ENCODE measurements at regions not wholly inside any gene's neighbourhood (a gene's known extent, or its start where the extent isn't known, plus 50 kb on each side); places are given as distances from the start of the nearest gene placed in this dataset.
"Not testable (repeated sequence)": the region's sequence is repeated elsewhere in the genome, so short reads cannot be mapped to it uniquely, and the experiment has no call there.

DNA sequence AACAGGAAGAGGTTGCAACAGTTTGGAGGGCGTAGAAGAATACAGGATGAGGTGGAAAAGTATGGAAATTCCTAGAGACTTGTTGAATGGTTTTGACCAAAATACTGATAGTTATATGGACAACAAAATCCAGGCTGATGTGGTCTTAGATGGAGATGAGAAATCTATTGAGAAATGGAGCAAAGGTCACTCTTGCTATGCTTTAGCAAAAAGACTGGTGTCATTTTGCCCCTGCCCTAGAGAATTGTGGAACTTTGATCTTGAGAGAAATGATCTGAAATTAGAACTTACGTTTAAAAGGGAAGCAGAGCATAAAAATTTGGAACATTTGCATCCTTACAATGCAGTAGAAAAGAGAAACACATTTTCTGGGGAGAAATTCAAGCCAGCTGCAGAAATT, 686.9 kb upstream of the GBE1 start:
- DNase-seq = no peak
- no peaks in the 10 kb centered on the region for H3K27me3 ChIP-seq (replicated peaks; ENCODE audit: insufficient read depth, low read length)

DNA sequence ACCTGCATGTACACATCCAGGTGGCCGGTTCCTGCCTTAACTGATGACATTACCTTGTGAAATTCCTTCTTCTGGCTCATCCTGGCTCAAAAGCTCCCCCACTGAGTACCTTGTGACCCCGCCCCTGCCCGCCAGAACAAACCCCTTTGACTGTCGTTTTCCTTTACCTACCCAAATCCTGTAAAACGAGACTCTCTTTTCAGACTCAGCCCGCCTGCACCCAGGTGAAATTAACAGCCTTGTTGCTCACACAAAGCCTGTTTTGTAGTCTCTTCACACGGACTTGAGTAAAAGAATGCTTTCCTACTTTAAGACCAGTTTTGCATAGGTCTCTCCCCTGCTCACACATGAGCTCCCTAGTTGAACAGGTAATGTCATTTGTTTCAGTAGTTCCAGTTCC, 667.4 kb upstream of the GBE1 start:
- DNase-seq; H3F3A ChIP-seq (ENCODE audit: insufficient read depth, low read length); H3K4me3 ChIP-seq (ENCODE audit: low read length); H3K27ac ChIP-seq (ENCODE audit: low read length); H2AFZ ChIP-seq (ENCODE audit: low read length); H3K36me3 ChIP-seq (replicated peaks; ENCODE audit: insufficient read depth, low read length); H4K20me1 ChIP-seq (ENCODE audit: insufficient read depth, low read length); H3K9me3 ChIP-seq (replicated peaks; ENCODE audit: insufficient read depth, low read length); H3K4me1 ChIP-seq (ENCODE audit: low read length); H3K27me3 ChIP-seq (replicated peaks; ENCODE audit: insufficient read depth, low read length); H3K9ac ChIP-seq (ENCODE audit: low read length); H3K79me2 ChIP-seq (ENCODE audit: low read length); H3K9me2 ChIP-seq (replicated peaks; ENCODE audit: insufficient read depth, low read length); H3K4me2 ChIP-seq (ENCODE audit: low read depth, low read length): not testable (repeated sequence)

More for the DNA sequence above, 686.9 kb upstream of the GBE1 start:
- H3K4me2 ChIP-seq (ENCODE audit: low read depth, low read length) = no peak overlapping the region
- H3F3A ChIP-seq (ENCODE audit: insufficient read depth, low read length) = no peaks in the 10 kb centered on the region
- no peak overlapping the region for H3K4me3 ChIP-seq (ENCODE audit: low read length)
- no peaks in the 10 kb centered on the region for H3K9me2 ChIP-seq (replicated peaks; ENCODE audit: insufficient read depth, low read length)
- TF ChIP-seq EZH2 (optimal IDR thresholded peaks at IDR 0.05; ENCODE audit: low read depth, low read length) (no peak), EZH2phosphoT487 (IDR thresholded peaks at IDR 0.05; ENCODE audit: low read length) (no peak)
- TF ChIP-seq, protein P1, sequence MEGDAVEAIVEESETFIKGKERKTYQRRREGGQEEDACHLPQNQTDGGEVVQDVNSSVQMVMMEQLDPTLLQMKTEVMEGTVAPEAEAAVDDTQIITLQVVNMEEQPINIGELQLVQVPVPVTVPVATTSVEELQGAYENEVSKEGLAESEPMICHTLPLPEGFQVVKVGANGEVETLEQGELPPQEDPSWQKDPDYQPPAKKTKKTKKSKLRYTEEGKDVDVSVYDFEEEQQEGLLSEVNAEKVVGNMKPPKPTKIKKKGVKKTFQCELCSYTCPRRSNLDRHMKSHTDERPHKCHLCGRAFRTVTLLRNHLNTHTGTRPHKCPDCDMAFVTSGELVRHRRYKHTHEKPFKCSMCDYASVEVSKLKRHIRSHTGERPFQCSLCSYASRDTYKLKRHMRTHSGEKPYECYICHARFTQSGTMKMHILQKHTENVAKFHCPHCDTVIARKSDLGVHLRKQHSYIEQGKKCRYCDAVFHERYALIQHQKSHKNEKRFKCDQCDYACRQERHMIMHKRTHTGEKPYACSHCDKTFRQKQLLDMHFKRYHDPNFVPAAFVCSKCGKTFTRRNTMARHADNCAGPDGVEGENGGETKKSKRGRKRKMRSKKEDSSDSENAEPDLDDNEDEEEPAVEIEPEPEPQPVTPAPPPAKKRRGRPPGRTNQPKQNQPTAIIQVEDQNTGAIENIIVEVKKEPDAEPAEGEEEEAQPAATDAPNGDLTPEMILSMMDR (IDR thresholded peaks at IDR 0.05; ENCODE audit: low read length) = no peak
- no peak overlapping the region for H2AFZ ChIP-seq (ENCODE audit: low read length)
- no peaks in the 10 kb centered on the region for H3K4me1 ChIP-seq (ENCODE audit: low read length)
- no peaks in the 10 kb centered on the region for H3K79me2 ChIP-seq (ENCODE audit: low read length)
- H3K9ac ChIP-seq (ENCODE audit: low read length) = no peak overlapping the region
- no peaks in the 10 kb centered on the region for H4K20me1 ChIP-seq (ENCODE audit: insufficient read depth, low read length)
- no peaks in the 10 kb centered on the region for H3K9me3 ChIP-seq (replicated peaks; ENCODE audit: insufficient read depth, low read length)
- no peaks in the 10 kb centered on the region for H3K36me3 ChIP-seq (replicated peaks; ENCODE audit: insufficient read depth, low read length)
- no peak overlapping the region for H3K27ac ChIP-seq (ENCODE audit: low read length)

DNA sequence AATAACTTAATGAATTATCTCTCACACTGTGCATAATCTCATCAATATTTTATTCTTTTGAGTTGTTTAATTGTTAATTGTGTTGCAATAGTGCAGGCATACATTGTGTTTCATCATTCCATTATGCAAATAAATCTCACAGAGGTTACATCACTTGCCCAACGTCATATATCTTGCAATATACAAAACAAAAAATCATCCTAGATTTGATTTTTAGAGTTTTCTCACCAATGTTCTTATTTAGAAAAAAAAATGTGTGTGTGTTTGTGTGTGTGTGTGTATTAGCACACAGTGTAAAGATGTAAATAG, 662.5 kb upstream of the GBE1 start:
- DNase-seq = no peak
- TF ChIP-seq EZH2 (optimal IDR thresholded peaks at IDR 0.05; ENCODE audit: low read depth, low read length) = no peak
- TF ChIP-seq, protein P1 (IDR thresholded peaks at IDR 0.05; ENCODE audit: low read length) = no peak
- no peak for TF ChIP-seq EZH2phosphoT487 (IDR thresholded peaks at IDR 0.05; ENCODE audit: low read length)
- Histone ChIP-seq H3K4me1 (ENCODE audit: low read length) (no peaks in the 10 kb centered on the region), H3K36me3 (replicated peaks; ENCODE audit: insufficient read depth, low read length) (no peaks in the 10 kb centered on the region), H3K27me3 (replicated peaks; ENCODE audit: insufficient read depth, low read length) (no peaks in the 10 kb centered on the region), H3K27ac (ENCODE audit: low read length) (no peak overlapping the region), H3K79me2 (ENCODE audit: low read length) (no peaks in the 10 kb centered on the region), H4K20me1 (ENCODE audit: insufficient read depth, low read length) (no peaks in the 10 kb centered on the region), H3K9me3 (replicated peaks; ENCODE audit: insufficient read depth, low read length) (no peaks in the 10 kb centered on the region), H3F3A (ENCODE audit: insufficient read depth, low read length) (no peaks in the 10 kb centered on the region), H3K9me2 (replicated peaks; ENCODE audit: insufficient read depth, low read length) (no peaks in the 10 kb centered on the region), H3K4me3 (ENCODE audit: low read length) (no peak overlapping the region), H2AFZ (ENCODE audit: low read length) (no peak overlapping the region), H3K4me2 (ENCODE audit: low read depth, low read length) (no peak overlapping the region), H3K9ac (ENCODE audit: low read length) (no peak overlapping the region)

DNA sequence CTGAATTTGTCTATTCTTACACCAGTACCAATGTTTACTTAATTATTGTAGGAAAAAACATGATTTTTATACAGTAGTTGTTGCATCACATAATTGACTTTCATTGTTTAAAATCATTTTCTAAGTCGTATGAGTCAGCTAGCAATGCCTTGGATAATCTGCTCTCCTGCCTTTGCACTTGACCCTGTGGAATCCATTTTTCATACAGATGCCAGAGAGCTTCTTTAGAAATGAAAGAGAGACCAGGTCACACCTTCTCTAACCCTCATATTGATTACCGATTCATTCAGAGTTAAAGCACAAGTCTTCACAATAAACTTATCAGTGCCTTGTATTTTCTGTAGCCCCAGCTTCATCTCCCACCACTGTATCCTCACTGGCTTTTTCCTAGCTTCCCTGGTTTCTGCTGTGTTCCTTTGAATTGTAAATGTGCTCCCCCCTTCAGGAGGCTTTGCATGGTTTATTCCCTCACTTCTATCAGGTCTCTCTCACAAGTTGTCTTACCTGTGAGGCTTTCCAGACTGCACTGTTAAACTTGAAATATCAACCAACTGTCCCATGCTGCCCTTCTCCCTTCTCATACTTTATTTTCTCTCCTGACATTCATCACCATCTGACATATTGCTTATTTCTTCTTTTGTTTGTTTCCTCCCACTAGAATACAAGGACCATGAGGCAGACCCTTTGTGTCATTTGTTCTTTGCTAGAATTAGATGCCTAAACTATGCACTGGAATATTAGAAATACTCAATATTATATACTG, 662.0 kb upstream of the GBE1 start:
- Histone ChIP-seq H3K79me2 (ENCODE audit: low read length) (no peaks in the 10 kb centered on the region), H3K4me3 (ENCODE audit: low read length) (no peak overlapping the region), H3K9me2 (replicated peaks; ENCODE audit: insufficient read depth, low read length) (no peaks in the 10 kb centered on the region), H3K36me3 (replicated peaks; ENCODE audit: insufficient read depth, low read length) (no peaks in the 10 kb centered on the region), H3K9me3 (replicated peaks; ENCODE audit: insufficient read depth, low read length) (no peaks in the 10 kb centered on the region), H4K20me1 (ENCODE audit: insufficient read depth, low read length) (no peaks in the 10 kb centered on the region), H3K4me2 (ENCODE audit: low read depth, low read length) (no peak overlapping the region), H3K27ac (ENCODE audit: low read length) (no peak overlapping the region), H3K4me1 (ENCODE audit: low read length) (no peaks in the 10 kb centered on the region), H3K27me3 (replicated peaks; ENCODE audit: insufficient read depth, low read length) (no peaks in the 10 kb centered on the region), H3F3A (ENCODE audit: insufficient read depth, low read length) (no peaks in the 10 kb centered on the region), H2AFZ (ENCODE audit: low read length) (no peak overlapping the region), H3K9ac (ENCODE audit: low read length) (no peak overlapping the region)
- DNase-seq = no peak
- TF ChIP-seq EZH2 (optimal IDR thresholded peaks at IDR 0.05; ENCODE audit: low read depth, low read length) = no peak
- no peak for TF ChIP-seq EZH2phosphoT487 (IDR thresholded peaks at IDR 0.05; ENCODE audit: low read length)
- TF ChIP-seq, protein P1 (IDR thresholded peaks at IDR 0.05; ENCODE audit: low read length) = no peak

All from MM.1S (cell line).